Body of pancreas (tissue), 4 donors: ENCODE measurements at regions not wholly inside any gene's neighbourhood (a gene's known extent, or its start where the extent isn't known, plus 50 kb on each side); places are given as distances from the start of the nearest gene placed in this dataset.

Source experiments
- CTCF ChIP-seq, 7 experiments: fragments of 450-650 bp in 4 of 7; fragments of 200-600 bp in 3 of 7; sonication (generic) in 3 of 7; IDR thresholded peaks; one replicate each; pipeline ENCODE4 v1.5.1; 2016 to 2019; ENCODE audit warnings: antibody characterized with exemption in 7 of 7
- POLR2A ChIP-seq, 3 donors: fragments of 450-650 bp; IDR thresholded peaks; one replicate each; pipeline ENCODE4 v1.6.1; 2016; ENCODE audit warnings: antibody characterized with exemption in 3 of 3, mild to moderate bottlenecking in 2 of 3

GRCh38 chr3:102104033-102104432 is 254.7 kb downstream of the NFKBIZ start:
- TF ChIP-seq CTCF (IDR thresholded peaks at IDR 0.05) (no peak), POLR2A (IDR thresholded peaks at IDR 0.05) (no peak)
